Lower leg skin (tissue), 3 donors: ENCODE measurements at regions not wholly inside any gene's neighbourhood (a gene's known extent, or its start where the extent isn't known, plus 50 kb on each side); places are given as distances from the start of the nearest gene placed in this dataset.

ENCODE experiments used
- CTCF ChIP-seq, 3 donors: fragments of 450-650 bp; IDR thresholded peaks; one replicate each; pipeline ENCODE4 v1.5.1; 2016; ENCODE audit warnings: antibody characterized with exemption in 3 of 3, mild to moderate bottlenecking in 3 of 3, moderate library complexity in 2 of 3
- POLR2A ChIP-seq, 2 donors: fragments of 450-650 bp; IDR thresholded peaks; one replicate each; pipeline ENCODE4 v1.6.1; 2016 to 2017; ENCODE audit warnings: antibody characterized with exemption in 2 of 2, mild to moderate bottlenecking in 1 of 2, moderate library complexity in 1 of 2

GRCh38 chr10:78891741-78892140 lies 177.0 kb upstream of the ZMIZ1 start:
- TF ChIP-seq POLR2A (IDR thresholded peaks at IDR 0.05) (no peak), CTCF (IDR thresholded peaks at IDR 0.05) (no peak)
